Adrenal gland (tissue), 5 donors: ENCODE measurements at regions not wholly inside any gene's neighbourhood (a gene's known extent, or its start where the extent isn't known, plus 50 kb on each side); places are given as distances from the start of the nearest gene placed in this dataset.

Experiments used
- POLR2A ChIP-seq, 2 donors: fragments of 450-650 bp; IDR thresholded peaks; one replicate each; pipeline ENCODE4 v1.6.1; 2017; ENCODE audit warnings: antibody characterized with exemption in 2 of 2, mild to moderate bottlenecking in 2 of 2, moderate library complexity in 1 of 2
- TF ChIP-seq, protein P1 (sequence below), 6 experiments: fragments of 450-650 bp in 4 of 6; fragments of 200-600 bp in 2 of 6; sonication (generic) in 1 of 6; IDR thresholded peaks; 1 replicate in 5 of 6; 2 replicates in 1 of 6; pipeline versions ENCODE4 v1.5.1 to v1.8.0; 2016 to 2021; ENCODE audit warnings: antibody characterized with exemption in 6 of 6, mild to moderate bottlenecking in 2 of 6, moderate library complexity in 1 of 6
- donor health status: DM: no; HTN: no; CAD: no.

DNA sequence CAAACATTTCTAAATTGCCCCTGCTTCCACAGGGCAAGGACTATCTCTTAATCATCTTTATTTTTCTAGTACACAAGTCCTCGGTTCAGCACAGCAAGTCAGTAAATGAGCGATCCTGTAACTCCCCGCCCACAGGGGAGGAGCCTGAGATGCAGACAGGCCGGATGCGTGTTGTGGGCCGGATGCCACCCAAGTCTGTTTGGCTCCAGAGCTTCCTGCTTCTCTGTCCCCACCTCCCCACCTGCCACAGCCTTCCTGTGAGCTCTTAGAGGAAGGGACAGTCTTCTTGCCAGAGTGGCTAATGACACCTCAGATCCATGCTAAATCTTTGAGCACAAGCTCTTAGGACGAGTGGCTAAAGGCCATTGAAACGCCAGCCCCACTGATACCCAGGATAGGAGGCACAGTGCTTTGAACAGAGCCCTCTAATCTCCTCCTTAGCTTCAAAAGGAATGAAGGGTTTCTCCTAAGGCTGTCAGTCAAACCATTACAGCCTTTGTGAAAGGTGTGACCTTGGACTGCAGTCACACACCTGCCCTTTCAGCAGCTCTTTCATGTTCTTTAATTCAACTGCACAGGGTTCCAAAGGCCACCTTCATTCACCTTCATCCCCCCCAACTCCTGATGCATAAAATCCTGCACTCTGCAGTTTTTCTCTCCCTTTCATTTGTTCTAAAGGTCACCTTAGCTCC, 264.3 kb downstream of the TFAP2C start:
- TF ChIP-seq, protein P1, sequence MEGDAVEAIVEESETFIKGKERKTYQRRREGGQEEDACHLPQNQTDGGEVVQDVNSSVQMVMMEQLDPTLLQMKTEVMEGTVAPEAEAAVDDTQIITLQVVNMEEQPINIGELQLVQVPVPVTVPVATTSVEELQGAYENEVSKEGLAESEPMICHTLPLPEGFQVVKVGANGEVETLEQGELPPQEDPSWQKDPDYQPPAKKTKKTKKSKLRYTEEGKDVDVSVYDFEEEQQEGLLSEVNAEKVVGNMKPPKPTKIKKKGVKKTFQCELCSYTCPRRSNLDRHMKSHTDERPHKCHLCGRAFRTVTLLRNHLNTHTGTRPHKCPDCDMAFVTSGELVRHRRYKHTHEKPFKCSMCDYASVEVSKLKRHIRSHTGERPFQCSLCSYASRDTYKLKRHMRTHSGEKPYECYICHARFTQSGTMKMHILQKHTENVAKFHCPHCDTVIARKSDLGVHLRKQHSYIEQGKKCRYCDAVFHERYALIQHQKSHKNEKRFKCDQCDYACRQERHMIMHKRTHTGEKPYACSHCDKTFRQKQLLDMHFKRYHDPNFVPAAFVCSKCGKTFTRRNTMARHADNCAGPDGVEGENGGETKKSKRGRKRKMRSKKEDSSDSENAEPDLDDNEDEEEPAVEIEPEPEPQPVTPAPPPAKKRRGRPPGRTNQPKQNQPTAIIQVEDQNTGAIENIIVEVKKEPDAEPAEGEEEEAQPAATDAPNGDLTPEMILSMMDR (IDR thresholded peaks at IDR 0.05) = no peak
- no peak for TF ChIP-seq POLR2A (IDR thresholded peaks at IDR 0.05)
